Activated naive CD4-positive, alpha-beta T cell treated with anti-CD3 and anti-CD28 coated beads, Interleukin-2, amount 50 U/mL, for 16 hours (primary cell): ENCODE measurements at regions not wholly inside any gene's neighbourhood (a gene's known extent, or its start where the extent isn't known, plus 50 kb on each side); places are given as distances from the start of the nearest gene placed in this dataset.

Experiments
- DNase-seq: peaks from one replicate; pipeline ENCODE4 v3.0.0-alpha.2; 2020

GRCh38 chr16:9533042-9533441 lies 441.6 kb downstream of the HAPSTR1 start:
- no peak for DNase-seq

DNA sequence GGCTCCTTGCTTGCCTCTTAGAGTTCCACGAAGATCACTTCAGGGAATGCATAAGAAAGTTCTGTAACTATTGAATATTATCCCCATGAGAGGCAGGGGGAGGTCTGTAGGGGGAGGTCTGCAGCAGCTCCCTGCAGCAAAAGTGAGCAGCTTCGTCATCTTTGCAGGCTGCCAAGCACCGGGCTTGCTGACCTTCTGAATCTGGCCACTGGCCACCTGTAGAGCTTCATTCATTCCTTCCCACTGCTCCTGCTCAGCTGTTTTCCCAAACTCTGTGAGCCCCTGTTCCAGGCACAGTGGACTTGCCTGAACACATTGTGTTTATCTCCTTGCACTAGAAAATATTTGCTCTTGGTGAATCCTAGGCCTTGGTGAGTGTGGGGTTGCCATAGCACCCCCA lies 443.3 kb downstream of the HAPSTR1 start:
- DNase-seq: no peak

GRCh38 chr16:9536905-9537304 lies 445.5 kb downstream of the HAPSTR1 start:
- DNase-seq: no peak

DNA sequence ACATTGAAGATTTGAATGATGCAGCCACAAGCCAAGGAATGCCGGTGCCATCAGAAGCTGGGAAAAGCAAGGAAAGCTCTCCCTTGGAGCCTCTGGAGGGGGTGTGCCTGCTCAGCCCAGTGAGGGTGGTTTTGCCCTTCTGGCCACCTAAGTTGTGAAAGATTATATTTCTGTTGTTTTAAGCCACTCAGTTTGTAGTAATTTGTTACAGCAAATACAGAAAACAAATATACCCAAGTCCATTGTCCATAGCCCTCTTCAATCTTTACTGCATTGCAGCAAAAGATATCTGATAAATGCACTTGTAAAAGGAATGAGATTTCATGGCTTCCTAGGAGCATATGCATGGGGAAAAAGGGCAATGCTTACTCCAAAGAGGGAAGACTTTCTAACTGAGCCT lies 447.9 kb downstream of the HAPSTR1 start:
- no peak for DNase-seq

DNA sequence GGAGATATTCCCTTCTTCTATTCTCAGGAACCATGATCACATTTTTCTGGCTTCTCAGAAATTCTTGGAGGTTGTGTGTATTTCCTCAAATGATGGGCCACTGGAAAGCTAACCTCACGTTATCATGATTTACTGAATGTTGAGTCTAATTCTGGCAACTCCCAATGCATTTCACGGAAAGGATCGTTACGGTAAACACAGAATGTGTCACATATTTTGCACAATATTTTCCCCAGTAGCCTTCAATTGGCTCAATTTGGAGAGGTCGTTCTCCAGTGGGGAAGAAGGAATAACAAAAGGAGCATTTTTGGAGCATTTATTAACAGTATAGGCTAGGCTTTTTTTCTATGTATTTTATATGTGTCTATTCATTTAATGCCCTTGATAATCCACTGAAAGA lies 450.3 kb downstream of the HAPSTR1 start:
- DNase-seq: no peak

- no peak for DNase-seq
Measured at GRCh38 chr16:9542165-9542755, 450.8 kb downstream of the HAPSTR1 start.

GRCh38 chr16:9545522-9546437 lies 454.3 kb downstream of the HAPSTR1 start:
- no peak for DNase-seq

DNA sequence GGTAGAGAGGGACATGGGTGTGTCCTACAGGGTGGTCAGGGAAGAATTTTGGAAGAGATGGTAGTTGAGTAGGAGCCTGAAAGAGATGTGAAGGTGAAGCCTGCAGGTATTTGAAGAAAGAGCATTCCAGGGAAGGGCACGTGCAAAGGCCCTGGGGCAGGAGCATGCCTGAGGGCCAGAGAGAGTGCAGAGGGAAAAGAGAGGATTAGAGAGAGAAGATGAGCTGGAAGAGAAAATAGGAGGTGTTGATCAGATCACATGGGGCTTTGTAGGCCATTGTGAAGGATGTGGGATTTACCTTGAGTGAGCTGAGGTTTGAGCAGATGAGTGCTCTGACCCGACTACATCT lies 455.0 kb downstream of the HAPSTR1 start:
- DNase-seq: no peak

DNA sequence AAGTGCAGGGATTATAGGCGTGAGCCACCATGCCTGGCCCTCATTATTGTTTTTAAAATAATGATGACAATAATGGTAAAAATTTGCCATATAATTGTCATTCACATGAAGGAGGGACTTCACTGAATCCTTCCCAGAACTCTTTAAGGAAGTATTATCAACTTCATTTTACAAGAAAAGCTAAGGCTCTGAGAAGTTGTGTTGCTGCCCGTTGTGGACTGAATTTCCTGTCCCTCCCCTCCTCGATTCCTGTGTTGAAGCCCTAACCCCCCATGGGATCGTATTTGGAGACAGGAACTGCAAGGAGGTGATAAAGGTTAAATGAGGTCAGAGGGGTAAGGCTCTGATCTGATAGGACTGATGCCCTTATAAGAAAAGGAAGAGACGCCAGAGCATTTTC lies 458.0 kb downstream of the HAPSTR1 start:
- DNase-seq: no peak

DNA sequence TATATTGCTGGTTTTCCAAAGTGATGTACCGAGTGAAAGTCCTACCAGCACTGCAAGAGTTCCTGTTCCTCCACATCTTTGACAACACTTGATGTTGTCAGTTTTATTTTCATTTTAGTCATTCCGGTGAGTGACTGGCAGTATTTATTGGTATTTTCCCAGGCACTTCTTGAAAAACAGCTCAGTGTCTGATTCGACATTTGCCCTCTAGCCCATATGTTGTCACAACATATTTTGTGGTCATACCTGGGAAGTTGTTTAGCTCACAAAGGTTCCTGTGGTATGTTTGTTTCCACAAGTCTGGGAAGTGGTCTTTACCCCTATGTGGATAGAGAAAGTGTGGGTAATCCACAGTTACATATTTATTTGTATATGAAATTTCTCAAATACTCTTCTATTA lies 463.6 kb downstream of the HAPSTR1 start:
- DNase-seq: no peak

DNA sequence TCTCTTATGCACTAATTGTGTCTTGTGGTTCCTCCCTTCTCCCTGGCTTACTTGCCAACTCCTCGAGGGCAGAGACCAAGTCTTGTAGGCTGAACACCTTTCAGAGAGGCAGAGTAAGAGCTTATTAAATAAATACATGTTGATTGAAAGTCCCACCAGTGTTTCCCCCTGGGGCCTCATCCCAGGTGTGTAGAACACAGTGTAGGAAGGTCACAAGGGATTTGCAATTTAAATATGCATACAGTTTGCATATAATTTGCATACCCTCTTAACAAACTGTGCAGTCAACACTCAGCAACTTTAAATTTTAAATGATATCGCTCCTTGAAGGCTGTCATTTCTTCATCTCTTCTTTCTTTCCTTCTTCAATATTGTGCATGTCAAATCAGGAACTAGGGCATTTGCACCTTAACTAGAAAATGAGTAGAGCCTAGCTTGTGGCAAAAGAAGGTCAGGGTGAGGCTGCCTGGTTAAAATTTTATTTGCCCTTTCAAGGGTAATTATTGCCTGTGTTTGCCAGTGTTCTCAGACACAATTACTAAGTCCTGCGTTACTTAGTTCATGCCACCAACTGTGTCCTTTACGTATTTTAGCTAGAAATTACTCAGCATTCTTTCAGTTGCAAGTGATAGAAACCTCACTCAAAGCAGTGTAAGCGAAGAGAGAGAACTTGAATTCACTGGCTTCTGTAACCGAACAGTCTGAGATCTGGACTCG lies 465.7 kb downstream of the HAPSTR1 start:
- DNase-seq: no peak

GRCh38 chr16:9557713-9558112 lies 466.3 kb downstream of the HAPSTR1 start:
- no peak for DNase-seq

- DNase-seq: no peak
Measured at GRCh38 chr16:9566099-9566498, 474.7 kb downstream of the HAPSTR1 start.

- no peak for DNase-seq
Measured at GRCh38 chr16:9567666-9568065, 476.2 kb downstream of the HAPSTR1 start.

- no peak for DNase-seq
Measured at GRCh38 chr16:9568261-9568660, 476.8 kb downstream of the HAPSTR1 start.

DNA sequence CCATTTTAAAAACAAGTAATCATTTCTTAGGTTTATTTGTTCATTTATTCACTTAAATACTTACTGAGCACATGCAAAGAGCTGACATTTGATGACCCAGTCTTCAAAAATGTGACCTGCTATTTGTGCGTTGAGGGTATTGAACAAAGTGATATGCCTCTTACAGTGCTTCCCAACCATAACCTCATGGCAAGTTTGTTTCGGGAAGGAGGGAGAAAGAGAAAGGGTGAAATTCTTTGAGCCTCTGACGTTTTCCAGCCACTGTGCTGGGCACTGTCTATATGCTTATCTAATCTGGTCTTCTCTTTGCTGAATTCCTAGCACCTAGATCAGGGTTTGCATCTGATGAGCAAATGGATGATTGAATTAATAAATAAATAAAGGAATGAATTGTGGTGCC lies 479.1 kb downstream of the HAPSTR1 start:
- DNase-seq: no peak

DNA sequence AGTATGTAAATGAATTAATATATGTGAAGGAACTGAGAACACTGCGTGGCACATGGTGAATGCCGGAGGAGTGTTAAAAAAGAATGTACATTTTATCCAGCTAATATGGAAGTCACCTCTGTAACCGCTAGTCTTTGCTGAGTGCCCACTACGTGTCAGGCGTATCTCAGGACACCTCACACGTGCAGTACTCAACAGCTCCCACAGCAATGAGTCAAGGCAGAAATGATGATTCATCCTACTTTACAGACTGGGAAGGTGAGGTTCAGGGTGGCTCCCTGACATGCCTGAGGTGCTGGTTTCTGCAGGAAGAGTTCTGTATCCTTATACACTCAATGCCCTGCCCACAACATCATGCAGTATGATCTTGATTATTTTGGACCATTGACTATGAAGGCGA lies 487.0 kb downstream of the HAPSTR1 start:
- DNase-seq: no peak

GRCh38 chr16:9580025-9580424 lies 488.6 kb downstream of the HAPSTR1 start:
- no peak for DNase-seq

DNA sequence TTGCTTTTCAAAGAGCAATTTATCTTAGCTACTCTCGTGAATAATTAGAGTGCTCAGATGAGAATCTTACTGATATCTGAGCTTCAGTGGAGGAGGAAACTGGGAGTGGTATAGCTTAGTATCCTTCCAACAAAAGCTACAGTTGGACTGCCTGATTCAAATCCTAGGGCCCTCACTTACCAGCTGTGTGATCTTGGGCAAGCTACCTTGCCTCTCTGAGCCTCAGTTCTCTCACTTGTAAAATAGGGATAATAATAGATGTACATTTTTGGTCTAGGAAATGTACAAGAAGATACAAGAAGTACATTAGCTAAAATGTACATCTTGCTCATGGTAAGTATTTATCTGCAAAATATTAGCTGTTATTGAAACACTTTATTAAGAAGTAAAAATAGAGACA lies 502.0 kb downstream of the HAPSTR1 start:
- no peak for DNase-seq

GRCh38 chr16:9594047-9594446 lies 502.6 kb downstream of the HAPSTR1 start:
- no peak for DNase-seq

GRCh38 chr16:9594946-9595345 lies 503.5 kb downstream of the HAPSTR1 start:
- DNase-seq: no peak

GRCh38 chr16:9595393-9595792 lies 503.9 kb downstream of the HAPSTR1 start:
- DNase-seq: no peak

DNA sequence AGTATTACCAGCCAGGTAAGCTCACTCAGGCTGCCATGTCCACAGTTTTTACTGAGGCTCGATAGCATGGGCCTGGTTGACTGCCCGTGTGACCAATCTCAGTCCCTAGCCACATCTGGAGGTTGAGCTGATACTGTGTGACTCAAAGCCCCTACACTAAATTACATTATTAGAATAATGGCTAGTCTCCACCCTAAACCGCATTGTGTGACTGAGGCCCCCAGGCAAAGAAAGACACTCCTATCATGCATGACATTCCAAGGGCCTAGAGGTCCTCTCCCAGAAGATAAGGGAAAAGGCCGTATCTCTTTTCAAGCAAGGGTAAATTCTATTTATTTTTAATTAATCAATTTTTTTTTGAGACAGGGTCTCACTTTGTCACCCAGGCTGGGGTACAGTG lies 505.3 kb downstream of the HAPSTR1 start:
- DNase-seq: no peak
